Activated T-cell treated with anti-CD3 and anti-CD28 coated beads, Interleukin-2, amount 50 U/mL, for 4 hours (primary cell): ENCODE measurements at regions not wholly inside any gene's neighbourhood (a gene's known extent, or its start where the extent isn't known, plus 50 kb on each side); places are given as distances from the start of the nearest gene placed in this dataset.

Experiments
- ATAC-seq, 2 donors: fragments of 200-7000 bp; cut with Tn5 transposase; one replicate each; pipeline ENCODE4 v1.10.0; 2021
- DNase-seq: peaks from one replicate; pipeline ENCODE4 v3.0.0-alpha.2; 2020
- H3K27me3 Mint-ChIP-seq: one replicate; pipeline ENCODE4 v1.8.0; 2021; ENCODE audit warnings: low read depth, mixed read lengths
- H3K36me3 Mint-ChIP-seq: one replicate; pipeline ENCODE4 v1.8.0; 2022; ENCODE audit warnings: mixed read lengths; ENCODE audit not compliant: insufficient read depth
- H3K4me1 Mint-ChIP-seq: one replicate; pipeline ENCODE4 v1.8.0; 2021; ENCODE audit warnings: low read depth, mixed read lengths
- H3K4me3 Mint-ChIP-seq: one replicate; pipeline ENCODE4 v1.8.0; 2021; ENCODE audit warnings: mild to moderate bottlenecking, moderate library complexity, mixed read lengths
- H3K9me3 Mint-ChIP-seq: one replicate; pipeline ENCODE4 v1.8.0; 2021; ENCODE audit warnings: mixed read lengths

DNA sequence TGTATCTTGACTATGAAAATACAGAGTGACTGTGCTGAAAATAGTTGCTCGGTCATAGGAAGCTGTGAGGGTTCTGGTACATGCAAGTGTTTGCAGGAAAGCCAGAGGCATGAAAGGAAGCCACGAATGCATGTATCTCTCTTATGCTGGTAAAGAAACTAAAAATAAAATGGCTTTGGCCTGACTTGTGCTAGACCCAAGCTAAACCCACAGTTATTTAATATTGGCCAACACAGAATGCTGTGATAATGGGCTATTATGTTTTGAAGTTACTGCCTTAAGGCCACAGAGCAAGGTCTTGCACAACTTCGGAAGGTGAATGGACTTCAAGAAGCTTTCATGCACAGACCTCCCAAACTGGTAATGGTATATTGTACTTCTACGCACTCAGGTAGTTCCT is 518.2 kb upstream of the HTR2A start:
- H3K9me3 Mint-ChIP-seq, result no peaks in the 10 kb centered on the region
- DNase-seq, result no peak
- H3K27me3 Mint-ChIP-seq, result no peaks in the 10 kb centered on the region
- H3K4me1 Mint-ChIP-seq, result no peaks in the 10 kb centered on the region
- ATAC-seq, result no peak
- H3K36me3 Mint-ChIP-seq, result no peaks in the 10 kb centered on the region
- no peak overlapping the region for H3K4me3 Mint-ChIP-seq

DNA sequence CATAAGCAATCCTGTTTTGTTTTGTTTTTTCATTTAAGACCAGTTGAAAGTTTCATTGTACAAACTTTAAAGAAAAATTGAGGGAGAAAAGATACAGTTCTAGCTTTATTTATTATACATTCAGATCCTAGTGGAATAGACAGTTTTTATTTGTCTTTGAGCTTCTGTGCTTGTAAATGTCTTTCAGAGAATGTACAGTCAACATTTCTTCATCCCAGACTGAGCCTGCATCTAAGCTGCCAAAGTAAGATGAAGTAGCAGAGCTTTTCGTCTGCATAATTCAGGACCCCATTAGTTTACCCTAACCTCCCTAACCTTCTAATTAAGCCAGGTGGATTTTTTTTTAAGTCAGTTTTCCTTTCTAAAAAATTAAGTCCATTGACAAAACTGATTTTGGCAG is 516.7 kb upstream of the HTR2A start:
- Mint-ChIP-seq H3K4me1 (no peaks in the 10 kb centered on the region), H3K9me3 (no peaks in the 10 kb centered on the region), H3K27me3 (no peaks in the 10 kb centered on the region), H3K36me3 (no peaks in the 10 kb centered on the region), H3K4me3 (no peak overlapping the region)
- no peak for DNase-seq
- ATAC-seq, result no peak

DNA sequence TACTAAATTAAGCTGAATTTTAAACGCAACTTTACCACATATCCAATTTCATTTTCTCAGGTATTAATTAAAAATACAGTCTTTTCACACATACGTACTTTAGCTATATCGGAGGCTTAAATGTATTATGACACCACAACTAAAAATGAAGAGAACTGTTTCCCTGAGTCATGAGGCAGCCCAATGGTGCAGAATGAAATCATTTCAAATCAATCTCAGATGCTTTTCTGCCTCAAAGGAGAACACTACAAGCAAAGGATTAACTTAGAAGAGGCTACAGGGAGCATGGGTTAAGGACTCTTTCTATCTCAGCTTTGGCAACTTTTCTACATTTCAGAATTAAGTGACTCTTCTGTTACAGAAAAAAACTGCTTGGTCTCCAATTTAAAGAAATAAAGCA is 516.3 kb upstream of the HTR2A start:
- H3K36me3 Mint-ChIP-seq, result no peaks in the 10 kb centered on the region
- no peaks in the 10 kb centered on the region for H3K9me3 Mint-ChIP-seq
- H3K4me1 Mint-ChIP-seq, result no peaks in the 10 kb centered on the region
- no peak for ATAC-seq
- no peak overlapping the region for H3K4me3 Mint-ChIP-seq
- no peaks in the 10 kb centered on the region for H3K27me3 Mint-ChIP-seq
- DNase-seq, result no peak

DNA sequence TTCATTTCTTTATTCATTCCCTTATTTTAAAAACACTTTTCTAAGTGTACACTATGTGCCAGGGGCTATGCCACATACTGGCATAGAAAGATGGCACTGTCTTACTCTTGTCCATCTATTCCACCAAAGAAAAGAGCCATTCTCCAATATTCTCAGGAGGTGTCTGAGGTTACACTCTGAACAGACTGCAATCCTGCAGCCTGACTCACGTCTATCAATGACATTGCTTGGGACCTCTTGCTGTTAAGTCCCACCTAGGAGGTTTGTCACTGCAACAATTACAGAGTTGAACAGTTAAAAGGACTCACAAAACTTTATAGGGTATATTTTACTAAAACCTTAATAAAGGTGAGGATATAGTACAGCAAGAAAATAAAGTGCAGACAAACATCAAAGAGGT is 512.9 kb upstream of the HTR2A start:
- DNase-seq (no peak), ATAC-seq (no peak)
- H3K27me3 Mint-ChIP-seq, result no peaks in the 10 kb centered on the region
- no peaks in the 10 kb centered on the region for H3K4me1 Mint-ChIP-seq
- H3K36me3 Mint-ChIP-seq, result no peaks in the 10 kb centered on the region
- H3K4me3 Mint-ChIP-seq, result no peak overlapping the region
- H3K9me3 Mint-ChIP-seq, result no peaks in the 10 kb centered on the region

DNA sequence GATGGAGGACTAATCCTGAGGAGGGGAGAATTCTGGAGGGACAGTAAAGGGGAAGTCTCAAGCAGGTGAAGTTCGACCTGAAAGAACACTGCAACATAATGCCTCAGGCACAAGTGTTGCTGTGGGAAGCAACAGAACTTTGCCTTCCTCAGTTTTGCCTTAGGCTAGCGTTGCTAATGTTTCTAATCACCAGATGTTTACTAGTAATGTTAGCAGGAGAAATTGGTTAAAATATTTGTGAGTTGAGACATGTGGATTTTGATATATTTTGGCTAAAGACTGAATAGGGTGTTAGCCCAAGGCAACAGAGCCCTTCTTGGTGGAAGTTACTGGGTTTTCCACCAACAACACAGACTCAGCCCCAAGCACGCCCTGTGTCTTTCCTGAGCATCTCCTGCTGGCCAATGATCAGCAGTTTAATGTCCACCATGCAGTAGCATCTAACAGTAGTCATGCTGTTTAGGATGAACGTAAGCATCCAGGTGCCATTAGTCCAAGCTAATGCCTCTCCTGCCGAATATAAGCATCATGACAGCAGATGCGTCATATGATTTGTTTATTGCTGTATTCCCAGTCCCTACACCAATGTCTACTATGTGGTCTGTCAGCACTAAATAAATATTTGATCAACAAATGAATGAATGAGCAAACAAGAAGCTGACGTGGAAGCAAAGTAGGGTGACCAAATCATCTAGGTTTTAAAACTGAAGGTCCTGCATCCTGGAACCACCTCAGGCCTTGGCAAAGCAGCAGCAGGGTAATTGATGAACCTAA is 511.9 kb upstream of the HTR2A start:
- Mint-ChIP-seq H3K4me1 (no peaks in the 10 kb centered on the region), H3K27me3 (no peaks in the 10 kb centered on the region), H3K9me3 (no peaks in the 10 kb centered on the region), H3K36me3 (no peaks in the 10 kb centered on the region), H3K4me3 (no peak overlapping the region)
- DNase-seq (no peak), ATAC-seq (no peak)

DNA sequence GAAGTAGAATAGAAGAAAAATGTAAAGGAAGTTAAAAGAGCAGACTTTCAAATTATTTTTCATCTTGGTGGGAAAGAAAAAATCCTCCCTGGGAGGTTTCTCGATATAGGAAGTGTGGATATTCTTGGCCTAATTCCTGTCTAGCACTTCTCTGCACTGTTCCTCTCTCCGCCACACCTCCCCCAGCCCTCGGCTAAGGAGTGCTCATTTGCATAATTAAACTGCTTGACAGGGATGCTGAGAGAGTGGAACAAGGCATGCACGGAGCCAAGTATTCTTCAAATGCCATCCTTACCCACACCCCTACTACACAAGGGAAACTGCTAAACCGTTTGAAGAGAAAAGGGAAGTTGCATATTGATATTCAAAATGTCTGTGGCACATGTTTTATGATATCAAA is 511.0 kb upstream of the HTR2A start:
- ATAC-seq, result no peak
- Mint-ChIP-seq H3K36me3 (no peaks in the 10 kb centered on the region), H3K4me3 (no peak overlapping the region), H3K4me1 (no peaks in the 10 kb centered on the region), H3K9me3 (no peaks in the 10 kb centered on the region), H3K27me3 (no peaks in the 10 kb centered on the region)
- no peak for DNase-seq

DNA sequence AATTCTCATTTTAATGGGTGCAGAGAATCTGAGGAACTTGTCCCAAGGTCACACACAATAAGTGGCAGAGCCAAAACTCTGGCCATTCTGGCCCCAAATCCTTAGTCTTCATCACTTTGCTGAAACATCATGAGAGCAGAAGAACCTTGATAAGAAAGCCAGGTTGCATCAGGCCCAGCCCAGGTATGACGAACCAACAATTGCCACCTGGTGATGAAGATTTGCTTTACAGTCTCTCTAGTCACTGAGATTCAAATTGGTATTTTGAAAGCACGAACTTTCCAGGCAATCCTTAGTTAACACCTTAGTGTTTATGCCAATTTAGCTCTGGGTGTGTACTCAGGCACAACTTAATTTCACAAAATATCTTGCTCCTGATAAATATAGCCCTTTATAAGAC is 502.7 kb upstream of the HTR2A start:
- H3K36me3 Mint-ChIP-seq, result no peaks in the 10 kb centered on the region

DNA sequence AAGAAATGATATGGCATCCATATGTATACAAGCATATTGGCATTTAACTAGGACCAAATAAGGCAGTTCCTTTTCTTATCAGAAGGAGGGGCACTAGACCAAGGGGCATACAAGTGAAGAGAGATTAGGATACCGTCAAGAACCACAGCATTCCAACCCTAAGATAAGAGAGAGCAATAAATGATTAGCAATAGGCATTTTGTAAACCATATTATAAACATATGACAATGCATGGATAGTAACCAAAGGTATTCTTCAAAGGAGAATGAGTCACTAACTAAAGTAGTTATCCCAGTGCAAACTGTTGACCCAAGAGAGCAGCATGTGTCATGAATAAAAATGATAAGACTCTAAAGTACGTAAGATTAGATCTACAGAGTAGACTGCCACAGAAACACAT is 500.9 kb upstream of the HTR2A start:
- H3K4me3 Mint-ChIP-seq, result no peak overlapping the region
- ATAC-seq, result no peak
- H3K4me1 Mint-ChIP-seq, result no peaks in the 10 kb centered on the region
- H3K9me3 Mint-ChIP-seq, result peaks cover 4% of the 10 kb centered on the region
- H3K36me3 Mint-ChIP-seq, result no peaks in the 10 kb centered on the region
- H3K27me3 Mint-ChIP-seq, result no peaks in the 10 kb centered on the region
- no peak for DNase-seq

More for the DNA sequence above, 502.7 kb upstream of the HTR2A start:
- ATAC-seq (no peak), DNase-seq (no peak)
- H3K4me3 Mint-ChIP-seq, result no peak overlapping the region
- peaks cover 4% of the 10 kb centered on the region for H3K9me3 Mint-ChIP-seq
- H3K27me3 Mint-ChIP-seq, result no peaks in the 10 kb centered on the region
- H3K4me1 Mint-ChIP-seq, result no peaks in the 10 kb centered on the region

DNA sequence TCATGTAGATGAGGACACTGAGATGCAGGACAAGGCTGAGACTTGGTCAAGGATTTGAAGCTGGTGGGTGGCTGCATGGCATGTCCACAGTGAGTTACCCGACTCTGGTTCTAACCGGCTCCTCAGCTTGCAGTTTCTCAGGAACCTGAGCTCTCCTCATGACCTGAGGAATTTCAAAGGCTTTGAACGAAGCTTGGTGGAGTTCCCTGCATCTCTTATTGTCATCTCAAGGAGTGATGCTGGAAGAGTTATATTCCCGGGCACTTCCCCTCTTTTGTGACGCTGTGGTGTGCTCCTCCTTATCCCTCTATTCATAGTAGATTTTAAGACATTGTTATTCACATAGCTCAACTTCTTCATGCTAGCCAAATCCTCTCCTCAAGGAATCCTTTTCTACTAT is 500.1 kb upstream of the HTR2A start:
- no peak for DNase-seq
- Mint-ChIP-seq H3K36me3 (no peaks in the 10 kb centered on the region), H3K27me3 (no peaks in the 10 kb centered on the region), H3K9me3 (peaks cover 6% of the 10 kb centered on the region), H3K4me1 (no peaks in the 10 kb centered on the region), H3K4me3 (no peak overlapping the region)
- no peak for ATAC-seq

DNA sequence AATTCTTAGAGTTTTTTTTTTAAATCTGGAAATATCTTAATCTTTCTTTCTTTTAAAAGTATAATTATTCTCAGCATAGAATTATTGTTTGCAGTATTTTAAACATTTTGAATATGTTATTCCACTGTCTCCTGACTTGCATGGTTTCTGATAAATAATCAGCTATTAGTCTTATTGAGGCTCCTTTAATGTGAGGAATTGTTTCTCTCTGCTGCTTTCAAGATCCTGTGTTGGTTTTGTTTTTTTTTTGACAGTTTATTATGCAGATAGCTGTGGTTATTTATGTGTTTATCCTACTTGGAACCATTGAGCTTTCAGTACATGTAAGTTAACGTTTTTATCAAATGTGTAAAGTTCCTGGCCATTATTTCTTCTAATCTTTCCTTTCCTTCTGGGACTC is 477.9 kb upstream of the HTR2A start:
- H3K4me1 Mint-ChIP-seq, result no peaks in the 10 kb centered on the region
- DNase-seq (no peak), ATAC-seq (no peak)
- no peak overlapping the region for H3K4me3 Mint-ChIP-seq
- H3K27me3 Mint-ChIP-seq, result no peaks in the 10 kb centered on the region
- no peaks in the 10 kb centered on the region for H3K36me3 Mint-ChIP-seq
- H3K9me3 Mint-ChIP-seq, result peaks cover 23% of the 10 kb centered on the region

DNA sequence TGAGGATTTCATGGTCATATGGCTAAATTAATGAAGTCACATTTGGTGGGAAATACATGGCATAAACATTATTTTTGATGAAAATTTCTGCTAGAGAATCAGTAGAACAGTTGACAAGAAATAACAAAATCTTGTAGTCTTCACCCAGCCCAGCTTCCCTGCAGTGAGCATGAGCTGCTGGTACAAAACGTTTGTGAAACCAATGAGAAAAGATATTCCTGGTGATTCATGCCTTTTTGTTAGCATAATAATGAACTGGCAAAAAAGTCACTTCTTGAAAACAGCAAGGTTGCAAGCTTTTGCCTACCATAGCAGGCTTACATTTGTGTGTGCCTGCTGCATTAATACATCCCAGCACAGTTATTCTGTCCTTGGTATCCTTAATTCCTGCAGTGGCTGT is 475.9 kb upstream of the HTR2A start:
- no peak for ATAC-seq
- Mint-ChIP-seq H3K4me1 (no peaks in the 10 kb centered on the region), H3K4me3 (no peak overlapping the region), H3K36me3 (no peaks in the 10 kb centered on the region), H3K27me3 (no peaks in the 10 kb centered on the region), H3K9me3 (peaks cover 34% of the 10 kb centered on the region)
- DNase-seq, result no peak

DNA sequence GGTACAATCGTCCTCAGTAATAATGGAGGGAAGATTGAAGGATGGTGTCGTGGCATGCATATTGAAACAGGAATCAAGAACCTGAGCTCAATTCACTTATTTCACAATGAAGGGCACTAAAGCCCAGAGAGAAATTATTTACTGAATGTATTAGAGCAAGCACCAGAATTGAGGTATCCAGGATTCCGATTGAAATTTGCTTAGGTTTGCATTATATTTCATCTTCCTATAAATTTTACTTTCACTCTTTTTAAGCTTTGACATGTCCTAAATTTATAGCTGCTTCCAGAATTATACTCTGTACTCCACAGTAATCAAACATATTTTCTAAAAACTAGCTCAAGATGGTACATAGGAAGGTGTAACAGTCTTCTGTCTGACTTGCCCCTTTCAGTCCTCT is 454.9 kb upstream of the HTR2A start:
- Mint-ChIP-seq H3K4me1 (no peaks in the 10 kb centered on the region), H3K36me3 (no peaks in the 10 kb centered on the region), H3K27me3 (no peaks in the 10 kb centered on the region), H3K9me3 (peaks cover 7% of the 10 kb centered on the region), H3K4me3 (no peak overlapping the region)
- ATAC-seq (no peak), DNase-seq (no peak)

DNA sequence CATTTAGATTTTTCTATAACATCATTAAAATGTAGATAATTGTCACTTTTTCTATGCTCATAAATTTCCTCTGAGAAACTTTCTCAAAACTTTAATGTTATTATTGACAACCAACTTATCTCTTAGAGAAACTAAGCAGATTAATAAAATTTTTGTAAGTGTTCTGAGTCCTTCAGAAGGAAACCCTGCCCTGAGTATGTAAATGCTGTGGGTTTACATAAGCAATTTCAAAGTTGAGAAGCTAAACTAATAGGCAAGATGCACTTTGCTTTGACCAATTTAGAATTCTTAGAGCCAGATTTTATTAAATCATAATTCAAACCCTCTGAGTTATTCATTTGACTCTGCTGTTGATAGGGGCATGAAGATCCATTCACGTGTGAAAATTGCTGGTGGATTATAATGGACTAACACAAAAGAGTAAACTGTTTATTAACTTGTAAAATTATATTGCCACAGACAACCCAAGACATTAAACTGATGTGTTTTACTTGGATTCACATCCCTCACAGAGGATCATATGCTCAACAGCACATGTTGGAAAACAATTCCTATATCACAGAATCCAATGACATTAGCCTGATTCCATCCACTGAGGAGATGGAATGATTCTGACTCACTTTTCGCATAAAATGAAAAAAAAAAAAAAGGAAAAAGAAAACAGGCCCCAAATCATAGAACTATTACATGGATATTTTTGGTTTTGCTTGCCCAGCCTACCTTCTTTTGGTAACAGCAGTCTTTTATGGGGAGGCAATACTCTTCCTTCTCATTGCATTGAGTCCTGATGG is 453.7 kb upstream of the HTR2A start:
- Mint-ChIP-seq H3K4me3 (no peak overlapping the region), H3K9me3 (no peaks in the 10 kb centered on the region), H3K27me3 (no peaks in the 10 kb centered on the region), H3K36me3 (no peaks in the 10 kb centered on the region), H3K4me1 (no peaks in the 10 kb centered on the region)
- no peak for DNase-seq
- ATAC-seq, result no peak

DNA sequence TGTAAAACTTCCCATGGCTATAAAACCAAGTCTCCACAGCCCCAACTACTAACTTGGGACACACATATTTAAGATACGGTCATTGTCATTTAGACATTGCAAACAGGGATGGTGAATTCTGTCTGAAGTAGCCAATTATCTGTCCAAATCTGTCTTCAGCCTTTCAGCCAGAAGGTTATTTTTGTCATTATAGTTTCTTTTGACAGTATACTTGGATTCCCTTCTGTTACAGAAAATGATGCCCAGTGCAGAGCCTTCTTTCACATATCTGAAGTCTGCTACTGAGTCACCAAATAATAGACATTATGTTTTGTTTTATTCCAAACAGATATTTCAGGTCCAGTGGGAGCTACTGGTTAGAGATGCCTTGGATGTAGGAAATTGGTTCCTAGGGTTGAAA is 452.4 kb upstream of the HTR2A start:
- no peak for ATAC-seq
- H3K4me1 Mint-ChIP-seq, result no peaks in the 10 kb centered on the region
- no peaks in the 10 kb centered on the region for H3K36me3 Mint-ChIP-seq
- no peak overlapping the region for H3K4me3 Mint-ChIP-seq
- DNase-seq, result no peak
- no peaks in the 10 kb centered on the region for H3K27me3 Mint-ChIP-seq
- H3K9me3 Mint-ChIP-seq, result peaks cover 3% of the 10 kb centered on the region

DNA sequence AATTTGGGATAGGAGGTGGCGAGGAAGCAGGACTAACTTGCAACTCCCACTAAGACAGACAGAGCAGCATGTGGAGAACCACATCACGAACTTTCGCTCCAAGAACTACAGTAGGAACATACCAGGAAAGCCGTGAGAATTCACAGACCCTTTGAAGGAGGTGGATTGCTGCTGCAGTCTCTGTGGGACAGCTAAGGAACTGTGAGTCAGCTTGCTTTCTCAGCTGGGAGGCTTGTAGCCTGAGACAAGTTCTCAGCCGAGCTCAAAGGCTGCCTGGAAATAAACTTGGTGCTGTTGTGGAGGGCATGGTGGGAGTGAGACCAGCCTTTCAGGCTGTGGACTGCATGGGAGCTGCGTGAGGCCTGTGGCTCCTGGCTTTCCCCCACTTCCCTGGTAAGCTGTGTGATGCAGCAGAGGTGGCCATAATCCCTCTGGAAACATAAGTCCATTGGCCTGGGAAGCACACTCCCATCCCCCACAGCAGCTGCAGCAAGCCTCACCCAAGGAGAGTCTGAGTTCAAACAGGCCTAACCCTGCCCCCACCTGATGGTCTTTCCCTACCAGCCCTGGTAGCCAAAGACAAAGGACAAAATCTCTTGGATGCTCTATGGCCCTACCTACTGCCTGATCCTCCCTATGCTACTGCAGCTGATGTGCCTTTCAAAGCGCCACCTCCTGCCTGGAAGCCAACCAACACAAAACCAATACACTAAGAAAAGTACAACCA is 441.1 kb upstream of the HTR2A start:
- Mint-ChIP-seq H3K4me1 (no peaks in the 10 kb centered on the region), H3K9me3 (peaks cover 14% of the 10 kb centered on the region), H3K36me3 (no peaks in the 10 kb centered on the region), H3K27me3 (no peaks in the 10 kb centered on the region), H3K4me3 (no peak overlapping the region)
- DNase-seq, result no peak
- no peak for ATAC-seq
